IPS-15b (cell line): ENCODE measurements at regions not wholly inside any gene's neighbourhood (a gene's known extent, or its start where the extent isn't known, plus 50 kb on each side); places are given as distances from the start of the nearest gene placed in this dataset.

Experiments
- H3K27me3 ChIP-seq: one replicate; pipeline ENCODE4 v1.6.1; 2013; ENCODE audit warnings: low read length; ENCODE audit not compliant: control insufficient read depth, insufficient read depth
- H3K36me3 ChIP-seq: one replicate; pipeline ENCODE4 v1.6.1; 2013; ENCODE audit warnings: low read length; ENCODE audit not compliant: control insufficient read depth, insufficient read depth
- H3K4me1 ChIP-seq: one replicate; pipeline ENCODE4 v1.6.1; 2013; ENCODE audit warnings: mild to moderate bottlenecking, low read length; ENCODE audit not compliant: control insufficient read depth, insufficient read depth
- H3K4me3 ChIP-seq: one replicate; pipeline ENCODE4 v1.5.1; 2013; ENCODE audit warnings: low read depth, low read length
- H3K9ac ChIP-seq: one replicate; pipeline ENCODE4 v1.6.1; 2013; ENCODE audit warnings: low read depth, mild to moderate bottlenecking, low read length
- H3K9me3 ChIP-seq: one replicate; pipeline ENCODE4 v1.6.1; 2013; ENCODE audit warnings: mild to moderate bottlenecking, low read length; ENCODE audit not compliant: control insufficient read depth, insufficient read depth

- H3K9ac ChIP-seq = no peak overlapping the region
- H3K36me3 ChIP-seq = no peaks in the 10 kb centered on the region
- H3K27me3 ChIP-seq = no peaks in the 10 kb centered on the region
- H3K4me3 ChIP-seq = no peak overlapping the region
- no peaks in the 10 kb centered on the region for H3K9me3 ChIP-seq
- peaks cover 7% of the 10 kb centered on the region for H3K4me1 ChIP-seq
These were observed 152.9 kb downstream of the EFNB2 start for GRCh38 chr13:106382534-106382933.

- no peaks in the 10 kb centered on the region for H3K36me3 ChIP-seq
- no peak overlapping the region for H3K9ac ChIP-seq
- H3K4me3 ChIP-seq = no peak overlapping the region
- peaks cover 7% of the 10 kb centered on the region for H3K4me1 ChIP-seq
- no peaks in the 10 kb centered on the region for H3K27me3 ChIP-seq
- H3K9me3 ChIP-seq = no peaks in the 10 kb centered on the region
These were observed 154.4 kb downstream of the EFNB2 start for GRCh38 chr13:106381091-106381490.

DNA sequence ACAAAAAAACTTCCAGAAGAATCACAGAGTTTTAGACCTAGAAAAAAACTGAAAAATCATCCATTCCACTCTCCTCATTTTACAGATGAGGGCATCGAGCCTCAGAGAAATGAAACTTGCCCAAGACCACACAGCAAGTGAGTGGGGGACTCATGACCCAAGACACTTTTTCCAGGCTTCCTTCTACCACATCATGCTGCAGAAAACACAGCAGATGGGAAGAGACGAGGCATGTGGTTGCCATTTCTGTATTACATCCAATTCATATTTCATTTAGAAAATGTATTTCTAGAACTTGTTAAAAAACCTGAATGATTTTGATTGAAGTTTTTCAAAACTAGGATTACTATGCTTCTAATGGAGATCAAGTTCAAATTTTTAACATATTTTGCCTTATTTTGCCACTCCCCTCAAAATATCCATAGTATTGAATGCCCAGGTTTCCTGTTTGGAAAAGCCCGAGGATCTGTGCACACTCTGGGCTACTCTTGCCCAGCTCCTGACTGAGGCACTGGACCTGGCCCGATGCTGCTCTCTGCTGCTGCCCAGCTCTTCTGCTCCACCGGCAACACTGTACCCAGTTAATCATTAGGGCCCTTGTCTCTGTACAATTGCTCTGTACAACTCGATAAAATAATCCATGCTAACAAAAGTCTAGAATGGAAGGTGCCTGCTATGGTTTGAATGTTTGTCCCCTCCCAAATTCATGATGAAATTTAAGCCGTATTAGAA lies 157.4 kb downstream of the EFNB2 start:
- H3K4me1 ChIP-seq = no peaks in the 10 kb centered on the region
- no peaks in the 10 kb centered on the region for H3K27me3 ChIP-seq
- no peak overlapping the region for H3K9ac ChIP-seq
- H3K9me3 ChIP-seq = no peaks in the 10 kb centered on the region
- no peaks in the 10 kb centered on the region for H3K36me3 ChIP-seq
- no peak overlapping the region for H3K4me3 ChIP-seq

GRCh38 chr13:106377341-106377740 lies 158.1 kb downstream of the EFNB2 start:
- no peak overlapping the region for H3K4me3 ChIP-seq
- no peaks in the 10 kb centered on the region for H3K9me3 ChIP-seq
- no peaks in the 10 kb centered on the region for H3K27me3 ChIP-seq

GRCh38 chr13:106376401-106377112 lies 158.9 kb downstream of the EFNB2 start:
- H3K9me3 ChIP-seq = no peaks in the 10 kb centered on the region
- H3K4me1 ChIP-seq = no peaks in the 10 kb centered on the region
- no peaks in the 10 kb centered on the region for H3K27me3 ChIP-seq
- H3K4me3 ChIP-seq = no peak overlapping the region
- no peaks in the 10 kb centered on the region for H3K36me3 ChIP-seq
- no peak overlapping the region for H3K9ac ChIP-seq

More at GRCh38 chr13:106377341-106377740, 158.1 kb downstream of the EFNB2 start:
- no peaks in the 10 kb centered on the region for H3K36me3 ChIP-seq
- no peak overlapping the region for H3K9ac ChIP-seq
- no peaks in the 10 kb centered on the region for H3K4me1 ChIP-seq

DNA sequence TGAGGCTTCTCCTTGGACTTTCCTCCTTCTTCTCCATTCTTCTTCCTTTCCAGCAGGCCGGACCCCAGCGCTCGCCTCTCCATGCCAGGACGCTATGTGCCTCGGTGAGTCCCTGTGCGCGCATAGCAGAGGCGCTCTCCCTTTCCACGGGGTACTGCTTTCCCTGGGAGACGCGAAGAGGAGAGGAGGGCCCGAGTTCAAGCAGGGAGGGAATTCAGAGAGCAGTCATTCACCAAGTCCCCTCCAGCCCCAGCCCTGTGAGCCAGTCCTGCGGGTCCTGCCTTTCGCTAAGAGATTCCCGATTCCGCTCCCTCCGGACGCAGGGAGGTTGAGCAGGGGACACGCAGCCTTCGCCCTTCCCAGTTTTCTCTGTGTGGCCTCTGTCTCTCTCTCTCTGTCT lies 160.4 kb downstream of the EFNB2 start:
- Histone ChIP-seq H3K4me1 (no peaks in the 10 kb centered on the region), H3K36me3 (no peaks in the 10 kb centered on the region), H3K27me3 (no peaks in the 10 kb centered on the region), H3K9ac (no peak overlapping the region), H3K9me3 (no peaks in the 10 kb centered on the region), H3K4me3 (no peak overlapping the region)

- Histone ChIP-seq H3K36me3 (no peaks in the 10 kb centered on the region), H3K27me3 (no peaks in the 10 kb centered on the region), H3K4me1 (no peaks in the 10 kb centered on the region), H3K4me3 (no peak overlapping the region), H3K9me3 (no peaks in the 10 kb centered on the region), H3K9ac (no peak overlapping the region)
These were observed 160.8 kb downstream of the EFNB2 start for GRCh38 chr13:106374631-106375030.

DNA sequence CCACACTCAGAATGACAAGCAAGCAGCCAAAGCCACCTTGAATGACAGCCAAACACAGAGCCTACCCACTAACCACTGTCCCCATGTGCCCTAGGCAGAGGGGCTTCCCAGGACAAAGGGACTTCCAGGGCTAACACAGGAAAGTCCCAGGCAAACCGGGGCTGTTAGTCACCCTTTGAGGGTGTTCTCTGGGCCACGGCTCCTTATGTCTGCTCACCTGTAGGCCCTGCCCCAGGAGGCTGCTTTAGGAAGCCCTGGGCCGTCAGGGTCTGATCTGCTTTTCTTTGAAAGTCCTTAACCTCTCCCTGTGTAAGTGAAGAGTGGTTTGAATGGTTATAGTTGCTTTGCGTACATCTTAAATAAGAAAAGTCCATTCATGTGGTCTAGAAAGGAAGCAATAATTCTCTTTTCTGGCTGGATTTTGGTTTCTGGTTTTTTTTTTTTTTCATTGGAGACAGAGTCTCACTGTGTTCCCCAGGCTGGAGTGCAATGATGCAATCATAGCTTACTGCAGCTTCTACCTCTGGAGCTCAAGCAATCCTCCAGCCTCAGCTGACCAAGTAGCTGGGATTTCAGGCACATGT lies 161.4 kb downstream of the EFNB2 start:
- no peaks in the 10 kb centered on the region for H3K4me1 ChIP-seq

GRCh38 chr13:106373304-106373988 lies 162.0 kb downstream of the EFNB2 start:
- no peak overlapping the region for H3K4me3 ChIP-seq
- no peaks in the 10 kb centered on the region for H3K9me3 ChIP-seq
- H3K9ac ChIP-seq = no peak overlapping the region
- no peaks in the 10 kb centered on the region for H3K27me3 ChIP-seq
- H3K36me3 ChIP-seq = no peaks in the 10 kb centered on the region
- no peaks in the 10 kb centered on the region for H3K4me1 ChIP-seq

More for the DNA sequence above, 161.4 kb downstream of the EFNB2 start:
- no peaks in the 10 kb centered on the region for H3K27me3 ChIP-seq
- no peaks in the 10 kb centered on the region for H3K9me3 ChIP-seq
- H3K9ac ChIP-seq = no peak overlapping the region
- no peak overlapping the region for H3K4me3 ChIP-seq
- H3K36me3 ChIP-seq = no peaks in the 10 kb centered on the region

DNA sequence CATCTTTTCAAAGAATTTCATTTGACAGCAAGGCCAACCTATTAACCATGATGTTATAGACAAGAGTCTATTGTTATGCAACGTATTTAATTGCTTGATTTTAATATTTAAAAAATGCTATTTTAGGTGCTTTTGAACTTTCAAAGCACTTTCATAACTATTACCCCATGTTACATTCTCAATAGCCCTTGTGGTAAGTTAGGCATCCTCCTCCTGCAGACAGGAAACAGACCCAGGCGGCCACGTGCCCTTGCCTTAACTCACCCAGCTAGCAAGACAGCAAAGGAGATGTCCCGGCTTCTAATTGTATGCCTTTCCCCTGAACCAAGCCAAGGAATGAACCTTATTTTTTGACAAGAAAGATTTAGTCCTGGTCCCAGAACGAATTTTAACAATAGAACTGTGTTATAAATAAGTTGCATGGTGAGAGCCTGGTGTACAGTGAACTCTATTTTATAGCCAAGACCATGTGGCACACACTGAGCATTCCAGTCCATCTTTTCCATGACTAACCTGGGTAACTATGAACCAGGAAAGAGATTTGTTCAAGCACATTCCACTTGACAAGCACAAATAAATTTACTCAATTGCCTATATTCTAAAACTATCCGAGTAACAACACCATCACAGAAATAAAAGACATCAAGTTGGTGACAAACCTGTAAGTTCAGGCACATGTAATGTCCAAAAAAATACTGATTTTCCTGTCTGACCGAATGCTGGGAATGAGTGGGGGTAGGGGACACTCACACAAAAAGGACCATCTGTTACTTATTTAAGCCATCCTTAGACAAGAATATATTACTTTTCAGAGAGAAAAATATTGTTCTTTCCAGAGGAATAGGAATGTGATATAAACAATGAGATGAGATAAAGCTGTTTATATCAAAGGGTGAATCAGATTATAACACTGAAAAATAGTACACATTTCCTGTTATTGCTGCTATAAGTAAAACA lies 163.0 kb downstream of the EFNB2 start:
- H3K9me3 ChIP-seq = no peaks in the 10 kb centered on the region
- no peaks in the 10 kb centered on the region for H3K27me3 ChIP-seq
- H3K4me1 ChIP-seq = no peaks in the 10 kb centered on the region
- H3K9ac ChIP-seq = no peak overlapping the region
- H3K36me3 ChIP-seq = no peaks in the 10 kb centered on the region
- H3K4me3 ChIP-seq = no peak overlapping the region

- Histone ChIP-seq H3K36me3 (no peaks in the 10 kb centered on the region), H3K4me3 (no peak overlapping the region), H3K9ac (no peak overlapping the region), H3K9me3 (no peaks in the 10 kb centered on the region), H3K27me3 (no peaks in the 10 kb centered on the region), H3K4me1 (no peaks in the 10 kb centered on the region)
These were observed 164.4 kb downstream of the EFNB2 start for GRCh38 chr13:106371024-106371423.
